ENCODE measurements at regions not wholly inside any gene's neighbourhood (a gene's known extent, or its start where the extent isn't known, plus 50 kb on each side); places are given as distances from the start of the nearest gene placed in this dataset.

DNA sequence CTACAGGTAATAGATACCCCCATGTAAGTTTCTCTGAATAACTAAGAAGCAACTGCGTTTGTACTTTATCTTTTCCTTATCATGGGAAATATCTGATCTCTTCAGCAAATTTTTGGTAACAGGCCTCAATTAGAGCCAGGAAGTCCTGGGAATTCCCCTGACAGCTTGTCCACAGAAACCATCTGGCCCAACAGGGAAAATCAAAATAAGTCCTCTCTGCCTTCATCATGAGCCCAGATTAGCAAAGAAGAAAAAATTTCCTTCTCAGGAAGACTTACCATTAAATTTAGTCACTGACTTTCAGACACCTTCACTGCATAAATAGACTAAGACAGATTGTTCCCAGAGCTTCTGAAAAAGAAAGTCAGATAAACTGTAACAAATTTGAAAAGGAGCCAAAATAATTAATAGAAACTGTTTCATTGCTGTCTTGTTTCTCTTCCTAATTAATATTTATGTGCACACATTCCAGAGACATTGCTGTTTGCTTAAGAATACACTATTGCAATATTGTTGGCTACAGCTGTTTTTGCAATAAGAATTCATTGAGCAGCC is 278.1 kb upstream of the FAT3 start:
- Histone ChIP-seq H3K27me3 (replicated peaks; ENCODE audit: control insufficient read depth, insufficient read depth, low read length) (no peaks in the 10 kb centered on the region), H3K36me3 (ENCODE audit: control insufficient read depth, insufficient read depth, low read length) (no peaks in the 10 kb centered on the region), H3K4me3 (ENCODE audit: low read depth, low read length) (no peak overlapping the region), H3K4me1 (no peaks in the 10 kb centered on the region), H3K9me3 (no peaks in the 10 kb centered on the region)
- no peak overlapping the region for H3K4me3 Mint-ChIP-seq (ENCODE audit: unreplicated experiment)
- no peaks in the 10 kb centered on the region for H3K36me3 Mint-ChIP-seq (ENCODE audit: insufficient read depth, unreplicated experiment)
- peaks cover 9% of the 10 kb centered on the region for H3K27me3 Mint-ChIP-seq (ENCODE audit: insufficient read depth, unreplicated experiment)
- no TSS peak for BruUV-seq (replicated peaks)
- no peak for DNase-seq
- ChIA-PET CTCF (no interaction called here), POLR2A (no interaction called here)
- no peaks in the 10 kb centered on the region for H3K9me3 Mint-ChIP-seq (ENCODE audit: unreplicated experiment)
- TF ChIP-seq, protein P1, sequence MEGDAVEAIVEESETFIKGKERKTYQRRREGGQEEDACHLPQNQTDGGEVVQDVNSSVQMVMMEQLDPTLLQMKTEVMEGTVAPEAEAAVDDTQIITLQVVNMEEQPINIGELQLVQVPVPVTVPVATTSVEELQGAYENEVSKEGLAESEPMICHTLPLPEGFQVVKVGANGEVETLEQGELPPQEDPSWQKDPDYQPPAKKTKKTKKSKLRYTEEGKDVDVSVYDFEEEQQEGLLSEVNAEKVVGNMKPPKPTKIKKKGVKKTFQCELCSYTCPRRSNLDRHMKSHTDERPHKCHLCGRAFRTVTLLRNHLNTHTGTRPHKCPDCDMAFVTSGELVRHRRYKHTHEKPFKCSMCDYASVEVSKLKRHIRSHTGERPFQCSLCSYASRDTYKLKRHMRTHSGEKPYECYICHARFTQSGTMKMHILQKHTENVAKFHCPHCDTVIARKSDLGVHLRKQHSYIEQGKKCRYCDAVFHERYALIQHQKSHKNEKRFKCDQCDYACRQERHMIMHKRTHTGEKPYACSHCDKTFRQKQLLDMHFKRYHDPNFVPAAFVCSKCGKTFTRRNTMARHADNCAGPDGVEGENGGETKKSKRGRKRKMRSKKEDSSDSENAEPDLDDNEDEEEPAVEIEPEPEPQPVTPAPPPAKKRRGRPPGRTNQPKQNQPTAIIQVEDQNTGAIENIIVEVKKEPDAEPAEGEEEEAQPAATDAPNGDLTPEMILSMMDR (IDR thresholded peaks at IDR 0.05; ENCODE audit: insufficient read depth in 1 of 2, low read depth in 1 of 2, low read length in 1 of 2, severe bottlenecking in 1 of 2, unreplicated experiment in 1 of 2) = no peak
- intact Hi-C loops (cut with micrococcal nuclease; ENCODE audit: unreplicated experiment) = no loop called here
- no peak overlapping the region for H3K27ac Mint-ChIP-seq (ENCODE audit: unreplicated experiment)
- H3K4me1 Mint-ChIP-seq (ENCODE audit: low read depth, unreplicated experiment) = no peaks in the 10 kb centered on the region

DNA sequence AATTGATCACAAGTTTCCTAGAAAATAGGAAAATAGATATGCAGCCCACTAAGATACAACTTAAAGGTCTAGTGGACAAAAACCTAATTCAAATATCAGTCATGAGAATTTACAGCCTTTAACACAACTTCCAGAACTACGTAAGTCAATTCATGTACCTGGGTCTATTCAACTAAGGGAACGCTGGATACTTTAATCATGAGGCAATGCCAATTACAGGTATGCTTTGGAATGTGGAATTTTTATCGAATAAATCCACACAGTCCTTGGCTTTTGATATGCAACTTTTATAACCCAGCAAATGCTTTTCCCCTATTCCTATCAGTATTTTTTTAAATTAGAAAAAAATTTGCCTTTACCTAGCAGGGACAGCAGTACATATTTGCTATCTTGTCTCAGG is 289.5 kb upstream of the FAT3 start:
- no peaks in the 10 kb centered on the region for H3K36me3 Mint-ChIP-seq (ENCODE audit: insufficient read depth, unreplicated experiment)
- Histone ChIP-seq H3K27me3 (replicated peaks; ENCODE audit: control insufficient read depth, insufficient read depth, low read length) (0 out of 2 replicates have a peak, but pooled peaks cover 2% of the 10 kb centered on the region), H3K4me1 (no peaks in the 10 kb centered on the region), H3K36me3 (ENCODE audit: control insufficient read depth, insufficient read depth, low read length) (no peaks in the 10 kb centered on the region), H3K9me3 (no peaks in the 10 kb centered on the region), H3K4me3 (ENCODE audit: low read depth, low read length) (no peak overlapping the region)
- ChIA-PET POLR2A (no interaction called here), CTCF (no interaction called here)
- H3K4me1 Mint-ChIP-seq (ENCODE audit: low read depth, unreplicated experiment) = no peaks in the 10 kb centered on the region
- DNase-seq = no peak
- no TSS peak for BruUV-seq (replicated peaks)
- intact Hi-C loops (cut with micrococcal nuclease; ENCODE audit: unreplicated experiment) = loop anchor here (2.0 kb wide), 1 partner anchor 56 kb away; no protein-coding TSS in a partner anchor
- H3K27me3 Mint-ChIP-seq (ENCODE audit: insufficient read depth, unreplicated experiment) = no peaks in the 10 kb centered on the region
- H3K27ac Mint-ChIP-seq (ENCODE audit: unreplicated experiment) = no peak overlapping the region
- TF ChIP-seq, protein P1 (IDR thresholded peaks at IDR 0.05; ENCODE audit: insufficient read depth in 1 of 2, low read depth in 1 of 2, low read length in 1 of 2, severe bottlenecking in 1 of 2, unreplicated experiment in 1 of 2) = no peak
- no peak overlapping the region for H3K4me3 Mint-ChIP-seq (ENCODE audit: unreplicated experiment)
- no peaks in the 10 kb centered on the region for H3K9me3 Mint-ChIP-seq (ENCODE audit: unreplicated experiment)

DNA sequence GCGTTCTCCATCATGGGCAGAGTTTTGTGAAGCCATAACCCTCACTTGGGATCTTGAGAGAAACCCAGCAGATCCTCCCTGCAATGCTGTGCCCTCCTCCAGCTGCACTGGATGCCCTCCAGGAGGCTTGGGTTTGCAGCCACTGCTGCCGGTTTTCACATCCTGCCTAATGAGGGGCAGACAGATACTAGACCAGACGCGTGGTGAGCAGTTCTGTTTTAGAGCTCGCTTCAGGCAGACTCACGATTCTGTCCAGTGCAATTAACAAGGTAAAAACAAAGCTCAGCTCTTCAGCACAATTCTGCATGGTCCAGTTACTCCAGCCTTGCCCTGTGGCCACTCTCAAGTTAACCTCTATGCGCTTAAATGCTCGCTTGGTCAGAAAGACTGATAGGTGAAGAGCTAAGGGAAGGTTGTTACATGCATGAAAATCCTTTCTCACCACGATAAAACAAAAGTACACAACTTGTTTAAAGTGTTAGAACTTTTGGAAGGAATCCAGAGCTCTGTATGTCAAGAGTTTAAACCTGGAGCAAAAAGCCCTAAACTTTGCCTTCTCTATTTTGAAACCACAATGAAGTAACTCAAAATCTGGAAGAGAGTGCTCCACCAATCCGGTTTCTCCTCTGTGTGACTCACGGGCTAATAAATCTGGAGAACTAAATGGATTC is 292.3 kb upstream of the FAT3 start:
- Mint-ChIP-seq H3K9me3 (ENCODE audit: unreplicated experiment) (no peaks in the 10 kb centered on the region), H3K4me1 (ENCODE audit: low read depth, unreplicated experiment) (no peaks in the 10 kb centered on the region), H3K27me3 (ENCODE audit: insufficient read depth, unreplicated experiment) (no peaks in the 10 kb centered on the region), H3K4me3 (ENCODE audit: unreplicated experiment) (no peak overlapping the region), H3K36me3 (ENCODE audit: insufficient read depth, unreplicated experiment) (no peaks in the 10 kb centered on the region), H3K27ac (ENCODE audit: unreplicated experiment) (no peak overlapping the region)
- H3K4me3 ChIP-seq (ENCODE audit: low read depth, low read length) = no peak overlapping the region
- ChIA-PET CTCF (no interaction called here), POLR2A (no interaction called here)
- TF ChIP-seq, protein P1 (IDR thresholded peaks at IDR 0.05; ENCODE audit: insufficient read depth in 1 of 2, low read depth in 1 of 2, low read length in 1 of 2, severe bottlenecking in 1 of 2, unreplicated experiment in 1 of 2) = no peak
- 0 out of 2 replicates have a peak, but pooled peaks cover 2% of the 10 kb centered on the region for H3K27me3 ChIP-seq (replicated peaks; ENCODE audit: control insufficient read depth, insufficient read depth, low read length)
- H3K4me1 ChIP-seq = no peaks in the 10 kb centered on the region
- no peaks in the 10 kb centered on the region for H3K9me3 ChIP-seq
- BruUV-seq (replicated peaks) = no TSS peak
- H3K36me3 ChIP-seq (ENCODE audit: control insufficient read depth, insufficient read depth, low read length) = no peaks in the 10 kb centered on the region
- DNase-seq = no peak
- intact Hi-C loops (cut with micrococcal nuclease; ENCODE audit: unreplicated experiment) = no loop called here

Data from Caco-2 (cell line).